22Rv1 (cell line): ENCODE measurements at regions not wholly inside any gene's neighbourhood (a gene's known extent, or its start where the extent isn't known, plus 50 kb on each side); places are given as distances from the start of the nearest gene placed in this dataset.

Experiments
- CTCF ChIP-seq: fragments of 450-650 bp; IDR thresholded peaks from 2 replicates; pipeline ENCODE4 v1.5.1; 2017; ENCODE audit warnings: mild to moderate bottlenecking
- ZFX ChIP-seq: fragments of 450-650 bp; IDR thresholded peaks from 2 replicates; pipeline ENCODE4 v1.6.1; 2017; ENCODE audit warnings: antibody characterized with exemption, borderline replicate concordance

DNA sequence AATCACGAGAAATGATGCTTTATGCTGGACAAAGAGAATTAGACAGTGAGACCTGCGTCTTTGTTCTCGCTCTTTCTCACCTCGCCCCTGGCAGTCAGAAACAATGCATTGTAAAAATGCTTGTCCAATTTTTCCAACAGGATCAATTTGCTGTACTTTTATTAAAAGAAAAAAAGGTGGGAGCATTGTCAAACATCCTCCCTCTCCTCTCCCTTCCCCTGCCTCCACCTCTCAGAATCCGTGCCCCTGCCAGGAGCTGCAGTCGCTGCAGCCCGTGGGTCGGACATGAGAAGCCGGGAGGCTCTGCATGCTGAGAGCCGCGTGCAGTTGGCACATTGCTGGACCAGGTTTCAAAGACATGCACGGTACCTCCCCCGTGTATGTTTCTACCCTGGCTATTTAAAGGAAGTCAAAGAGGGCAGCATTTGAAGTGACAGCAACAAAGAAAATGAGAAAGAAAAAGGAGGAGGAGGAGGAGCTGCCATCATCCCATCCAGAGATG is 161.0 kb upstream of the KAZN start:
- TF ChIP-seq CTCF (no peak), ZFX (no peak)
